ENCODE measurements at regions not wholly inside any gene's neighbourhood (a gene's known extent, or its start where the extent isn't known, plus 50 kb on each side); places are given as distances from the start of the nearest gene placed in this dataset.

GRCh38 chr10:9018195-9019173, 964.0 kb downstream of the GATA3 start:
- no peak for TF ChIP-seq CTCF (IDR thresholded peaks at IDR 0.05; ENCODE audit: insufficient read depth, low read depth, low read length)
- no peak for TF ChIP-seq EZH2 (IDR thresholded peaks at IDR 0.05; ENCODE audit: insufficient read depth, low read length)
